Heart right ventricle (tissue), 16 donors: ENCODE measurements at regions not wholly inside any gene's neighbourhood (a gene's known extent, or its start where the extent isn't known, plus 50 kb on each side); places are given as distances from the start of the nearest gene placed in this dataset.

Experiments used
- ATAC-seq, 8 donors: fragments of 200-7000 bp; cut with Tn5 transposase; one replicate each; pipeline ENCODE4 v1.9.1; 2020; ENCODE audit warnings: mild to moderate bottlenecking in 8 of 8, moderate library complexity in 8 of 8, moderate number of reproducible peaks in 1 of 8
- DNase-seq, 2 donors: peaks; one replicate each; pipeline ENCODE4 v3.0.0-alpha.2; 2020
- H3K27ac ChIP-seq, 10 donors: fragments of 200-600 bp; sonication (generic) in 2 of 10; one replicate each; pipeline versions ENCODE4 v1.5.0 to v1.8.0; 2020 to 2022; ENCODE audit warnings: mild to moderate bottlenecking in 3 of 10
- H3K27me3 ChIP-seq, 7 donors: fragments of 200-600 bp; one replicate each; pipeline ENCODE4 v1.8.0; 2021 to 2022; ENCODE audit warnings: mild to moderate bottlenecking in 2 of 7
- H3K36me3 ChIP-seq, 9 donors: fragments of 200-600 bp; sonication (generic) in 1 of 9; one replicate each; pipeline versions ENCODE4 v1.5.0 to v1.8.0; 2020 to 2022; ENCODE audit warnings: mild to moderate bottlenecking in 2 of 9
- H3K4me1 ChIP-seq, 9 donors: fragments of 200-600 bp; sonication (generic) in 1 of 9; one replicate each; pipeline versions ENCODE4 v1.5.0 to v1.8.0; 2020 to 2022; ENCODE audit warnings: mild to moderate bottlenecking in 4 of 9
- H3K4me3 ChIP-seq, 10 donors: fragments of 200-600 bp; sonication (generic) in 2 of 10; one replicate each; pipeline versions ENCODE4 v1.5.0 to v1.8.0; 2020 to 2022; ENCODE audit warnings: mild to moderate bottlenecking in 7 of 10, moderate library complexity in 2 of 10
- H3K9me3 ChIP-seq, 11 donors: fragments of 200-600 bp in 10 of 11; sonication (generic) in 2 of 11; one replicate each; pipeline versions ENCODE4 v1.5.0 to v1.8.0; 2013 to 2022; ENCODE audit warnings: mild to moderate bottlenecking in 2 of 11, control low read depth in 1 of 11, moderate library complexity in 1 of 11
- CTCF ChIP-seq, 9 donors: fragments of 200-600 bp; sonication (generic) in 2 of 9; IDR thresholded peaks; one replicate each; pipeline versions ENCODE4 v1.5.0 to v1.8.0; 2021 to 2022; ENCODE audit warnings: antibody characterized with exemption in 9 of 9, mild to moderate bottlenecking in 5 of 9, moderate library complexity in 1 of 9
- WGBS, 2 donors: extraction: QIAGEN DNeasy Blood & Tissue Kit; methylation state at CpG; one replicate each; pipeline ENCODE4 v1.1.7; 2013; ENCODE audit warnings: inconsistent platforms in 1 of 2; 5-methylcytosine and 5-hydroxymethylcytosine counted together
- intact Hi-C, 10 donors: fragments of 100-400 bp; cut with DNase I; formaldehyde crosslinking; loops; one replicate each; pipeline versions ENCODE4 v1.11.1 to v1.14.2; 2022
- donor health status: Arrhythmogenic right ventricular cardiomyopathy.
- donor health status: ischemic (EF 13 %, LVEDD 7.1; RV severe dilation, severe dysfunction).
- donor health status: healthy with polysubstance abuse.
- donor health status: DM: no; HTN: yes; CAD: no.
- donor health status: DM: no; HTN: no; CAD: no.
- donor health status: ischemic (EF 25% LVEDD 6.9; RV normal size, moderate dysfunction).
- donor health status: ischemic (EF 25% LVEDD 5.7; RV mildly dilated, moderate dysfunction).
- donor health status: healthy.
- donor health status: DM: yes; HTN: yes; CAD: no.
- donor health status: Ischemic cardiomyopathy.
- donor health status: ischemic (EF 35%, LVEDD 5.7; RV mildly dilated, moderate dysfunction).
- donor health status: nonischemic (EF 11% LVEDD 7.7; RV severe dilation, severe dysfunction).
- donor health status: DM: yes; HTN: yes; CAD: no.
- donor health status: PGD.
- donor health status: ischemic (EF 29% LVEDD 5.4; RV normal size, mild dysfunction).
- donor health status: nonischemic (EF 23%, LVEDD 6.1; RV moderate dilation, normal function).

GRCh38 chr3:40872258-40872920 is 326.9 kb upstream of the CTNNB1 start:
- Histone ChIP-seq H3K4me1 (peaks cover 1 to 21% (median 7%) of the 10 kb centered on the region in 9 donors), H3K27ac (no peak overlapping the region), H3K36me3 (no peaks in the 10 kb centered on the region), H3K27me3 (no peaks in the 10 kb centered on the region), H3K9me3 (no peaks in the 10 kb centered on the region), H3K4me3 (no peak overlapping the region)
- no peak for TF ChIP-seq CTCF (IDR thresholded peaks at IDR 0.05)
- ATAC-seq: no peak
- intact Hi-C loops: loop anchor here in 4 of 10 donors (10.0 kb wide), 3 partner anchors 88 to 322 kb away; partner anchors contain the start of gene CTNNB1 (in 1 of the 4)
- no peak for DNase-seq
- 71 to 84% methylated on average over 6 of the region's 6 CpGs for WGBS, 2 donors

GRCh38 chr3:40873476-40873875 is 325.8 kb upstream of the CTNNB1 start:
- WGBS, 2 donors: 74 to 77% methylated on average over 2 of the region's 2 CpGs
- Histone ChIP-seq H3K4me3 (no peak overlapping the region), H3K4me1 (peaks cover 6 to 32% (median 18%) of the 10 kb centered on the region in 9 donors), H3K9me3 (no peaks in the 10 kb centered on the region), H3K27me3 (no peaks in the 10 kb centered on the region), H3K36me3 (no peaks in the 10 kb centered on the region), H3K27ac (no peak overlapping the region)
- ATAC-seq (no peak), DNase-seq (no peak)
- no peak for TF ChIP-seq CTCF (IDR thresholded peaks at IDR 0.05)
- intact Hi-C loops: loop anchor here in 4 of 10 donors (10.0 kb wide), 3 partner anchors 89 to 321 kb away; partner anchors contain the start of gene CTNNB1 (in 1 of the 4)

GRCh38 chr3:40873934-40874699 is 325.2 kb upstream of the CTNNB1 start:
- Histone ChIP-seq H3K27me3 (no peaks in the 10 kb centered on the region), H3K4me1 (peaks cover 13 to 39% (median 24%) of the 10 kb centered on the region in 9 donors), H3K9me3 (no peaks in the 10 kb centered on the region), H3K27ac (no peak overlapping the region), H3K36me3 (no peaks in the 10 kb centered on the region), H3K4me3 (no peak overlapping the region)
- intact Hi-C loops: loop anchor here in 4 of 10 donors (10.0 kb wide), 3 partner anchors 89 to 321 kb away; partner anchors contain the start of gene CTNNB1 (in 1 of the 4)
- no peak for ATAC-seq
- WGBS, 2 donors: 93 to 94% methylated on average over 6 of the region's 6 CpGs
- no peak for TF ChIP-seq CTCF (IDR thresholded peaks at IDR 0.05)
- DNase-seq: no peak

GRCh38 chr3:40875581-40875980 is 323.7 kb upstream of the CTNNB1 start:
- WGBS, 2 donors: 94% methylated on average over 1 of the region's 1 CpG
- ATAC-seq (no peak), DNase-seq (no peak)
- no peak for TF ChIP-seq CTCF (IDR thresholded peaks at IDR 0.05)
- Histone ChIP-seq H3K4me3 (no peak overlapping the region), H3K36me3 (no peaks in the 10 kb centered on the region), H3K27me3 (no peaks in the 10 kb centered on the region), H3K9me3 (no peaks in the 10 kb centered on the region), H3K4me1 (peaks cover 18 to 53% (median 29%) of the 10 kb centered on the region in 9 donors), H3K27ac (no peak overlapping the region)
- intact Hi-C loops: loop anchor here in 6 of 10 donors (5.0 to 10.0 kb wide), 7 partner anchors 91 to 327 kb away; partner anchors contain the start of gene CTNNB1 (in 1 of the 6)
